NOMO-1 treated with DMSO at 0.1 percent for 48 hours (cell line): ENCODE measurements at regions not wholly inside any gene's neighbourhood (a gene's known extent, or its start where the extent isn't known, plus 50 kb on each side); places are given as distances from the start of the nearest gene placed in this dataset.
"Not testable (repeated sequence)": the region's sequence is repeated elsewhere in the genome, so short reads cannot be mapped to it uniquely, and the experiment has no call there.

Source experiments
- DNase-seq: peaks from one replicate; lab custom pipeline; 2025; ENCODE audit not compliant: unreplicated experiment; lab: John Stamatoyannopoulos, UW

DNA sequence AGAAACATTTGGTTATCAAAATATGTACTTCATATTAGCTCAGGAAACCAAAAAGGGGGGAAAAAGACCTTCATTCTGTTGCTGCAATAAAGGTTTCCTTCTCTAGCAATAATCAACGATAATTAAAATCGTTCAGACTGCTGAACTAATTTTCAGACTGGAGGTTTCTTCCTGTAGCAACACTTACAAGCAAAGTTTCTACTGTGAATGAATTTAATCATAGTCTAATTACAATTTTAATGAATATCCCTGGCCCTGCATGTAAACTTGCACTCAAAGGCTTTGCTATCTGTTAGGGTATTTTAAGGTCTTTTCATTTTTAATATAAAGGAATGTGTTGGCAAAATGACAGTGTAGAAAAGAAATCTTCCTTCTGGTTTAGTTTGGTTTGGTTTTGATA lies 265.2 kb downstream of the QDPR start:
- DNase-seq = no peak

DNA sequence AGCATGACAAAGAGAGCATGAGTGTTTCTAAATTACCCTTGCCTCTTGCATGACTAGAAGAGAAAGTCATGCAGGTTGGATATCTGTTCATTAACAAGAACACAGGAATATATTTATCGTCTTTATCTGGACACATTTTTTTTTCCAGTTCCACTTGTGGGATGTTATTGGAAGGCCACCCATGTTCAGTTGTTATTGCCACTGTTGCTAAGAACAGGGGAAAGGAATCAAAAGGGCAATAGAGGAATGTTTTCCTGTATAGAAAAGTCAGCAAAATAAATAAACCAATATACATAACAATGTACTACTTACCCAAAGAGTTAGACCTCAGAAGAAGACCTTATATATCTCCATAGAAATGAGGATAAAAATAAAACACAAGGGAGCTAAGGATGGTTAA lies 270.1 kb downstream of the QDPR start:
- no peak for DNase-seq

DNA sequence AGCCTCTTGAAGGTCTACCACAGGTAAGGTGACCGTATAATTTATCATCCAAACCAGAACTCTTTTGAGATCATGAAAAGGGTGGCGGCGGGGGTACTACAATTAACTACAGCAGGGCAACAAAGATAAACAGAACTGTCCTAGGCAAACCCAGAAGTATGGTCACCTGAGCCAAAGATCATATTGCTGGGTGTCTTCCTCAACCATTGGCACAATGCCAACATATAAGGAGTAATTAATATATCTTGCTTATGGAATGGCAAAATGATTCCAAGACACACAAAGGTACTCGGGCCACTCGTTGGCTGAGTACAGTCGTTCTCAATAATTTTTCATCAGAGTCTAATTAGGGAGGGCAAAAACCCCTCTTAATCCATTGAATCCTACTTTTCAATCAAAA lies 273.3 kb downstream of the QDPR start:
- DNase-seq = no peak

DNA sequence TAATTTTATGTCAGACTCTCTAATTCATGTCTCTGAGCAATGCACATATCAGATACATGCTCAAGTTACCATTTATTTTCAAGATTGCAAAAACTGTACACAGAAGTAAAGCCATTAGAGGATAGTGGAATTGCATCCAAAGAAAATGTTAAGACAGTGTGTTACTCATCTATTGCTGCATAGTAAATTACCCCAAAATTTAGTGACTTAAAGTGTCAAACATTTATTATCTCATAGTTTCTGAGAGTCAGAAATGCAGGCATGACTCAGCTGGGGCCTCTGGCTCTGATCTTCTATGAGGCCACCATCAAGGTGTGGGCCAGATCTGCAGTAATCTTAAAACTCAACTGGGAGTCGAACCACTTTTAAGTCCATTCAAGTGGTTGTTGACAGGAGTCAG lies 275.2 kb downstream of the QDPR start:
- DNase-seq = no peak

DNA sequence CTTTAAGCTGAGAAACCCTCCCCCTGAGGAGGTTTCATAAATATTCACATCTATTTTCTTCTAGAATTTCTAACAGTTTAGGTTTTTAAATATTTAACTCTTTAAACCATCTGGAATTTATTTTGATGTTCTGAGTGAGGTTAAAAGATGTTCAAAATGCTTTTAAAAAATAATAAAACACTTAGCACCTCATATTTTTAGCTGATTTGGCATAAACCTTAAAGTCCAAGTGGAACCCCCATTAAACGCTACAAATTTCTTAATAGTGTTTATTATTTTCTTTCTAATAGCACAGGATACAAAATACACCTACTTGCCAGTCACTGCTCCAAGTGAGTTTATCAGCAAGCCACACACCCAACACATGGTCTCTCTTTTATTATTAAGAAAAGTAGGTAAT lies 277.2 kb downstream of the QDPR start:
- DNase-seq = no peak

DNA sequence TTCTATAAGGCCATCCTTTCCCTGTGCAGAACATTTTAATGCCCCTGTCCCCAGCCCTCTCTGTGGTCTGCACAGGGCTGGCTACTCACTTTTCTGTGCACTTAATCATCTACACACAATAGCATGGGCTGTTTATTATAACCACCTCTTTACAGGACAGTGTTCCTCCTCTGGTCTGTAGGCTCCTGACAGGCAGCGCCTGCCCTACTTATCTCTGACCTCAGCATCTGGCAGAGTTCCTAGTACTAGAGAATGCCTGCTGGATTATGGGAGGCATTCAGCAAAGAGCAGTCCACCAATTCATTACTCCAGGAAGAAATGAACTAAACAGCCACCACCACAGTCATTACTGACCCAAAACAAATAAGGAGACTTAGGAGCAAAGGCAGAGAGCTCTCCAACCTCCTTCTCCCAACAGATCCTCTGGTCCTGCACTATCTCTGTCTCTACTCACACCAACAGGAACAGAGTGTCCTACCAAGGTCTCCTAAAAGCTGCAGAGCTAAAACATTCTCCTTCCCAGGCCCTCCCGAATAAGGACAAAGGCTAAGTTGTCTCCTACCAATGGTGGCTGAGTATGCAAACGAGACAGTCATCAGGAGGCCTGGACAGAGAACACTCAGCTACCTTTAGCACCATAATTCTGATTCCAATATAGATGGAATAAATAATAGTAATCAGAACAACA lies 279.2 kb downstream of the QDPR start:
- no peak for DNase-seq

DNA sequence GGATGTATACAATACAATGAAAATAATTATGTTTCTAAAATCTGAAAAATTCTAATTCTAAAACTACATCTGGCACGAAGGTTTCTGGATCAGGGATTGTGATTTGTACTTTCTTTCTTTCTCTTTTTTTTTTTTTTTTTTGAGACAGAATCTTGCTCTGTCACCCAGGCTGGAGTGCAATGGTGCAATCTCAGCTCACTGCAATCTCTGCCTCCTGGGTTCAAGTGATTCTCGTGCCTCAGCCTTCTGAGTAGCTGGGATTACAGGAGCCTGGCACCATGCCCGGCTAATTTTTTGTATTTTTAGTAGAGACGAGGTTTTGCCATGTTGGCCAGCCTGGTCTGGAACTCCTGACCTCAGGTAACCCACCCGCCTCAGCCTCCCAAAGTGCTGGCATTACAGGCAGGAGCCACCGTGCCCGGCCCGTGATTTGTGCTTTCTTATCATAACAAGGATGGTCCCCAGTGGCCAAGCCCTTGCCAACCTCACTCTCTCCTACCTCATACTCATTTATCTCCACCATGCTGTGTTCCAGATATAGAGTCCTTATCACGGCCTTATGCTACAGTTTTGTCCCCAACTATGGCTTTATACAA lies 279.9 kb downstream of the QDPR start:
- DNase-seq = not testable (repeated sequence)

DNA sequence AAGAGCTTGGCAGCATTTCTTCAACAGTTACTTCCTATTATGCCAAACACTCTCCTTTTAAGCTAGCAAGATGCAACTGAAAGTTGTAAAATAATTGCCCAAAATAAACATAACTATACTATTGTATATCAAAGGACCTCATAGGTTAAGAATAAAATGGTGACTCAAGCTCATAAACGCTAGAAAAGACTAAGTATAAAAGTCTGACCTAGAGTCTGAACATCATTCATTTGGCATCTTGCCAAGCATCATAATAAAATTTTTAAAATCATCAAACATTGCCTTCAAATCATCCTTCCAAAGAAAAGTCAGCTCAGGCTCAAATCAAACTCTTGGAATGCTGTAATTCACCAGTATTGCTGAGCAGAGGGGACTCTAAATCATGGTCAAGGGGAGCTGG lies 281.2 kb downstream of the QDPR start:
- DNase-seq = no peak

DNA sequence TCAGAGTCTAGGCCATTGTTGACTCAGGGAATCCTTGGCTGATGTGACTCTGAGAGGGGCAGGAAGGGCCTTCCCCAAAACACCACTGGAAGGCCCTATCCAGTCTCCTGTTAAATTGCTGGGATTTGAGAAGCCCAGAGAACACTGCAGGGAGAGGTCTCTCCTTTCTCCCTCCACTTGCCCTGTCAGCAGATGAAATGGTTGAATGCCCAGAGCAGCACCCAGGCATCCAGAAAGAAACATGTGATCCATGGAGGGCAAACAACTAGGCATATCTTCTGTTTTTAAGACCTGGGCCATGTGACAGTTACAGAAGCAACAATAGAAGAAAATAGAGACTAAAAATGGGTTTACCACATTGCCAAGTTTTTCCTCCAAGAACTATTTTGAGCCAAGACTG lies 291.1 kb downstream of the QDPR start:
- no peak for DNase-seq

DNA sequence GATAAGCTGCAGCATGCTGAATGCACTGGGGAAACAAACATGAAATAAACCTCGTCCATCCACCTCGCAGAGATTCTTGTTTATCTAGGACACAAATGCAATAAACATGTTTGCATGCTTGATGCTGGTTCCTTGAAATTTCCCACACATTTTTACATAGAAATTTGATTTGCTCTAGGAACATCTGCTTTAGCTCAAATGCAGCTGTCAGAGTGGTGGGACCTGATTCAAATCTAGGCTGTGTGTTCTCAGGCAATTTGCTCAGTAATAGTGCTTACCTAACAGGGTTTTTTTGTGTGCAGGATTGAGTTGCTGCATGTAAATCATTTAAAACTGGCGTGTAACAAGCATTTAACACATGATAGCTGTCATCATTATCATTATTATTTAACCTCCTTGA lies 293.1 kb downstream of the QDPR start:
- DNase-seq = no peak

DNA sequence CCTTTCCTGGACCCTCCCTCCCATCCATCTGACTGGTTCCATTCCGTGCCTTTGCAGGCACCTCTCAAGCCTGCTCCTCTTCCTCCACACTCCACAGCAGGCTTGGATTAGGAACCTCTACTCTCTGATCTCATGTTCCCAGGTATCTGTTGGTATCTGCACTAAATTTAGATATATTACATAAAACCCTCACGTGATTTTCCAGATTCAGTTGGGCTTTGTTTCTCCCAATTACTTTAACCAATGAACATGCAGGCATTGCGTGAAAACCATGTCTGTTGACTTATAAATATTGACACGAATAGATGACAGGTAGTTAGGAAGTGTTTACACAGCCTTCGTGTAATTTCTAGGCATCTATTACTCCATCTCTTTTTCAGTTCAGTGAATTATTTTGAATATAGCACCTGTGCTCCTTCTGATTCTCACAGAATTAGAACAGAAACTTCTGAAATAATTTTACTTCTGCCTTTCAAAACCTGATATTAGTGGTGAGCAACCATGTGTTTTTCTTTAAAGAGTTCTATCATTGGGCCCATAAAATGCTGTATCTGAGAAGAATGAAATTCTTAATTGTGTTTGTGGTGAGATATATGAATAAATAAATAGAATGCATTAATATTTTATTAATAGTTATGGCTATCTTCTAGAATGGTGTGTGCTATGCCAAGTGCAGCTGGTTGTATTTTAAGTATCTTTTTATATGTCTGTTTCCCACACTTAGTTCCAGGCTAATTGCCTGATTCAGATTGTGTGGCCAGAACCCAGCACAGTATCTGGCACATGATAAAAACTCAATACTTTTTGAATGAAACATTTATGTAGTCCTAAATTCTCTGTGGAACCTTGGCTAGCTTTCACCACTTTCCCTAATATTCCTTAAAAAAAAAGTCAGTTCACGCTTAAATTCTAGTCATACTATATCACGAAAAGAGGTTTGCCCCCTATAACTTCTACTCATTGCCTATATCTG lies 304.8 kb downstream of the QDPR start:
- DNase-seq = no peak

DNA sequence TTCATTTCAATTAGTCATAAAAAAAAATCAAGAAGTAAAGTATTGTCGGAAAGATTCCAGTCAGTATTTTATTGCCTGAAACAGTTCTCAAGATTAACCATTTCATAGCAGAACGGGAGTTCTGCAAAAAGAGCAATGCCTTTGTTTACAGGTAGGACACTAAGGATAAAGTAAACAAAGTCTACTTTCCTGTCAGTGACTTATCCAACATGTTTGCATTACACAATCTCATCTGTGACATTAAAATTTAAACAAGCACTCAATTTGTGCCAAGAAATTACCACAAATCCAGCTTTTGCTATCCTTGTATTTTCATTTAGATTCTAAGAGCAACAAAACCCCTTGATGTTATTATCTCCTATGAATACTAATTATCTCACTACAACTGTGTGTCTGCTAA lies 306.5 kb upstream of the LDB2 start:
- DNase-seq = no peak

DNA sequence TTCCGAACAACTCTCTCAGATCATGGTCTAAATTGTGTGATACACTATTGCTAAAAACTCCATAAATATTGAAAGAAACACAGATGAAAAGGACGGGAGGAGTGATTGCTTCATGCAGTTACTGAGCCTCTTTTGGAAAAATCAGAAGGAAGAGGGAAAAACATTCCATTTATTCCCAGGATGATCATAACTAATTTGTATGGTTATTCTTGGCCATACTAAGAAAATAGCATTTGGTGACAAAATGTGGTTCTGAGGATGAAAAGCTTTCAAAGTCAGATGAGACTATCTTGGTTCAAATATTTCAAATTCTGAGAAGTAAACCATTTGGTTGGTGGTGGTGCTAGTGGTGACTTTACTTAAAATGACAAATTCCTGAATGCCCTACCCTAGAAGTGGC lies 305.4 kb upstream of the LDB2 start:
- no peak for DNase-seq

DNA sequence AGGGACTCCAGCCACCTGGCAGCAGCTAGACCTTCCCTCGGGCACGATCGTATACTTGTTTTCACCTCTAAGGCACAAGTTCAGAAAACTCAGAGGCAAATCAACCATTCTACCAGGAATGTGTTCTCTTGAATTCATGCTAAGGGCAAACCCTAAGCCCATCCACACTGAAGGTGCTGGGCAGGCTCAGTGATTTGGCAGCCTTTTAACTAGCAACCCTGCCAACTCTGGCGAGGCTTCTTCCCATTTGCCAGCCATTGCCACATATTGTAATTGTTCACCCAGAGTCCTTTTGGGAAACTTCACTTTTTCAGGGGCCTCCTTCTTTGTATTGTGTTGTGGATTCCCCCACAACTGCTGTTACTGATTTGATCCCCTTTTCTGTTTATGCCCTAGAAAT lies 298.6 kb upstream of the LDB2 start:
- no peak for DNase-seq

DNA sequence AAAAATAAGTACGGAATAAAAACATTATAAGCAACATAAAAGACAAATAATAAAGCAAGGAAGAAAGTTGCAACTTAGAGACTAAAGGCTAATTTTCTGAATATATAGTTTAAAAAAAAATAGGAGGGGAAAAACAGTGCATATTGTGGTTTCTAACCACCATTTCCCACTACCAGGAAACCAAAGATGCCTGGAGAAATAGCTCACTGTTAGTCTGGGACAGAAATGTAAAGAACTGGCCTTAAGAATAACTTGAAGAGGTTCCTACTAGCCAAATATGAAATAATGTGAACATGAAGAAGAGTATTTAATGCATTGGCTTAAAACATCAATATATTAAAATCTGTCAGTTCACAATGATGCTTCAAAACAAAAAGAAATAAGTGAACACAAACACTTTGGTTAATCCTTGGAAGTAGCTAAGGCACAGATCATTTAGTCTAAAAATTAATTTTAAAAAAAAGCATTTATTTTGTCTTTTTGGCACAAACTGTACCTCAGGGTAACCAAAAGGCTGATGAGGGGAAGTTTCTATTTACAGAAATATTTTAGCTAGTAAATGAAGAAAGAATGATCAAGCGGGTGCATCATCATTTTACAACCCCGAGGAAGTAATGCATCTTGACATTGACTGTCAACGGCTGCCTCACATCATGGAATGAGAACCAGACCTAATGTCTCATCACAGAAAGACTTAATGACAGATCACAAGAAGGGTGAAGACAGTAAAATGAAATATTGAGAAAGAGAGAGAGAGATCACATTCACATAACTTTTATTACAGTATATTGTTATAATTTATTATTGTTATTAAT lies 297.2 kb upstream of the LDB2 start:
- no peak for DNase-seq

DNA sequence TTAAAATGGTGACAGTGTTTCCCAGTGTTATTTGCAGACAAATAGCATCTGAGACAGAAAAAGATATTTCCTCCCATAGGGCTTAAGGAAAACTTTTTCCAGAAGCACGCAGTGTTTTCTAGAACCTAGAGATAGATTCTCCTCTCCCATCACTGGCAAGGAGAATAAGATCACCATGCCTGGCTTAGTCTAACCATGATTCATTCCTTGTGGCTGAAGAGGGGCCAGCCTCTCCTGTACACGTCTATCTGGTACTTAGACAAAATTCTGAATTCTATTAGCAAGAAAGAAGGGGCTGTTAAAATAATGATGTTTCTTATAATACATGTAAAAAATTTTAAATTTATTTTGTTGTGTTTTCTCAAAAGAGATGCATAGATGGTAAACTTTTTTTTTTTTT lies 296.1 kb upstream of the LDB2 start:
- no peak for DNase-seq

DNA sequence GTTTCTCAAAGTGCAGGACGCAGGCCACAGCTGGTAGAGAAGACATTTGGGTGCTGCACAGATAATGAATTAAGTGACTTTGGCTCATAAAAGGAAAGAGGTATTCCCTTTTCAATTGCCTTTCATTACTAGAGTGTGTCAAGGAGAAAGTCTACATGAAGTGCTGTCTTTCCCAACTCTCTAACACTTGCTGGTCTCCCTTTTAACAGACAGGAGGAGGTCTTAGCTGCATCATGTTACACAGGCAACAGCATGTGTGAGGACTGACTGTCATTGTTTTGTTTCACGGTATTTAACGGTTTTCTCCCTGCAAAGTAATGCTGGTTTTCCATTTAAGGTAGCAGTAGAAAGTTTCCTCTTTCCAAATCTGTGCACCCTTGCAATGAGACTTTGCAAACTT lies 291.3 kb upstream of the LDB2 start:
- DNase-seq = no peak

DNA sequence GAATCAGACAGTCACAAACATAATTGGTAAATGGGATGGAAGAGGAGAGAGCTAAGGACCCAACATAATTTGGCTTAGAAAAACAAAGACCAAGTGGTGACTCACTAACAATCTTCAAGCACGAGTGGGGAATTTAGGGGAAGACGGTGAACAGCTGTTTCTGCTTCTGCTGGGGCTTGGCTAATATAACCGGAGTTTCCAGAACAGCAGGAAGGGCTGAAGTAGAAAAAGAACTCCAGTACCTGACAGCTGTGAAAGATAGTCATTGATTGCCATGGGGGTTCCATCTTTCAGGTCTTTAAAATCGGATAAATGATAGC lies 290.9 kb upstream of the LDB2 start:
- DNase-seq = no peak

DNA sequence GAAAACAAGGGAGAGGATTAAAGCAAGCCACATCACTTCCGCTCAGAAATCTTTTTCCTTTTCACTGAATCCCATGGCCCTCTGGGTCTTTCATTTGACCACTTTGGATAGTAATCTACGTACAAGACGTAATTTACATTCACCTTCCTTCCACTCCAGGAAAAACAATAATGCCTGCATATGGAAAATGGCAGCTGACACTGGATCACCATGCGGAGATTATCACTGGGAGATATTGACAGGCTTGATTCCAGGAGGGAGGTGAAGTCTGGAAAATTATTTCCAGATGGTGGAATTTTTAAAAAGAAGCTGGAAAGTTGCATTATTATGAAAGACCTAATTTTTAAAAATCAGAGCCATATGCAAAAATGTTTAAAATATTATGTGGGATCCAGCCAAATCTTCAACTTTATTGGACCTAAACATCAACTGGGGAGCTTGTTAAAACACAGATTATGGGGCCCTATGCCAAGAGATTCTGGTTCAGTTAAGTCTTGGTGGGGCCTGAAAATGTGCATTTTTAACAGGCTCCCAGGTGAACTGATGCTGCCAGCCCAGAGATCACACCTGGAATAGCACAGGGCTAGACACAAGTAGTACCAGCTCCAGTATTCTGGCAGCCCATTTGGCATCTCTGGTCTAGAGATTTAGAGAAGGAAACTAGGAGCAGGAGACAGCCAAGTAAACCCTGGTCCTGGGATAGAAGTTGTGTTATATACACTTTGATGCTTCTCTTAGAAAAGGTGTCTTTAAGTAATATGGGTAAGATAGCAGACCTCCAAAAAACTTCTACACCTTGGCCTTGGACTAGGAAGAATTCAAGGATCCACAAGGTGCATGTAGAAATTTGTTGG lies 290.3 kb upstream of the LDB2 start:
- no peak for DNase-seq

DNA sequence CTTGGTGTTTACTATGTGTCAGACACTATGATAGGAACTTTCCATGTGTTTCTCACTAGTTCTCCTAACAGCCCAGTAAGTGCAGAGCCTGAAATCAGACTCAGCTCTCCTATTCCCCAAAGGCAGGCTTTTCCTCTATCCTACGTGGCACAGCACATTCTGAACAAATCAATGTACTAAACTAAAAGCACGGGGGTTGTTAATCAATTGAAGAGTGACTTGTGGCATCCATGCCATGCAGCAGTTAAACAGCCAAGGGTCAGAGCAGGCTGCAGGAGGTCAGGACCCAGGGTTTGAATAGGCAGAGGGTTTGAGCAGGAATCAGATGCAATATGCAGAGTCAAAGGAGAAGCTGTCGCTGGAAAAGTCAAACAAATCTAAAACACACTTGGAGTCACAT lies 289.7 kb upstream of the LDB2 start:
- no peak for DNase-seq

DNA sequence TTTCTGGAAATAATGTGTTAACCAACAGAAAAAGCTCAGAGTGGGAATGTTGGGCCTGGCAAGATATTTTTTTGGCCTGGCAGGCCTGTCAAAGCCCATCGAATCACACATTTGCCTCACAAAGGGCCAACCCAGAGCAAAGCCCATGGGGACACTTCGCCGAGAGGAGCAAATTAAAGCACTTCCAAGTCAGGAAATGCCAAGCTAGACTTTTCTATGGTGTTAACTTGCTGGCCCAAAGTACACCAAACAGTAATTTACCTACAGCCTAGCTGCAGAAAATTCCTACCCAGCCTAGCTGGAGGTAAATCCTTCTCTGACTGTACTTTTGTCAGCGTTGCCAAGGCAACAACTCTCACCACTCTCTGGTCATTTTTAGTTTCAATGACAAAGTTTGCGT lies 288.6 kb upstream of the LDB2 start:
- no peak for DNase-seq
